HG03135 (cell line): ENCODE measurements at regions not wholly inside any gene's neighbourhood (a gene's known extent, or its start where the extent isn't known, plus 50 kb on each side); places are given as distances from the start of the nearest gene placed in this dataset.
"Not testable (repeated sequence)": the region's sequence is repeated elsewhere in the genome, so short reads cannot be mapped to it uniquely, and the experiment has no call there.

Experiments used
- ATAC-seq: cut with Tn5 transposase; IDR thresholded peaks from one replicate; pipeline ENCODE4 v1.9.1; 2021; ENCODE audit warnings: mild to moderate bottlenecking, moderate library complexity; ENCODE audit not compliant: unreplicated experiment

- no peak for ATAC-seq
Measured at GRCh38 chr10:125252937-125253336, 92.6 kb upstream of the CTBP2 start.

- not testable (repeated sequence) for ATAC-seq
Measured at GRCh38 chr10:125250834-125251233, 90.5 kb upstream of the CTBP2 start.

- ATAC-seq, result no peak
Measured at GRCh38 chr10:125249948-125250347, 89.6 kb upstream of the CTBP2 start.

GRCh38 chr10:125248489-125248888, 88.1 kb upstream of the CTBP2 start:
- no peak for ATAC-seq

GRCh38 chr10:125247576-125247975, 87.2 kb upstream of the CTBP2 start:
- ATAC-seq, result no peak

- no peak for ATAC-seq
Measured at GRCh38 chr10:125243532-125244253, 83.3 kb upstream of the CTBP2 start.

GRCh38 chr10:125238682-125239081, 78.3 kb upstream of the CTBP2 start:
- ATAC-seq, result no peak

- ATAC-seq, result no peak
Measured at GRCh38 chr10:125236091-125236490, 75.7 kb upstream of the CTBP2 start.

- no peak for ATAC-seq
Measured at GRCh38 chr10:125235093-125236069, 75.0 kb upstream of the CTBP2 start.

GRCh38 chr10:125234576-125234975, 74.2 kb upstream of the CTBP2 start:
- ATAC-seq, result not testable (repeated sequence)

GRCh38 chr10:125233726-125234125, 73.4 kb upstream of the CTBP2 start:
- ATAC-seq, result no peak

- ATAC-seq, result no peak
Measured at GRCh38 chr10:125232841-125233240, 72.5 kb upstream of the CTBP2 start.

- ATAC-seq, result no peak
Measured at GRCh38 chr10:125231813-125232475, 71.6 kb upstream of the CTBP2 start.

GRCh38 chr10:125231116-125231812, 70.9 kb upstream of the CTBP2 start:
- no peak for ATAC-seq

GRCh38 chr10:125230251-125230650, 69.9 kb upstream of the CTBP2 start:
- ATAC-seq, result no peak

- ATAC-seq, result not testable (repeated sequence)
Measured at GRCh38 chr10:125228245-125228940, 68.0 kb upstream of the CTBP2 start.

GRCh38 chr10:125227546-125227945, 67.2 kb upstream of the CTBP2 start:
- ATAC-seq, result no peak

GRCh38 chr10:125226823-125227222, 66.5 kb upstream of the CTBP2 start:
- no peak for ATAC-seq

GRCh38 chr10:125226005-125226404, 65.6 kb upstream of the CTBP2 start:
- no peak for ATAC-seq

GRCh38 chr10:125225051-125225450, 64.7 kb upstream of the CTBP2 start:
- no peak for ATAC-seq
